ENCODE measurements at regions not wholly inside any gene's neighbourhood (a gene's known extent, or its start where the extent isn't known, plus 50 kb on each side); places are given as distances from the start of the nearest gene placed in this dataset.

GRCh38 chr4:30614771-30615170, 105.4 kb upstream of the PCDH7 start (continued):
- no peak for TF ChIP-seq ZNF837 (tag by site-specific recombination; IDR thresholded peaks at IDR 0.05)

DNA sequence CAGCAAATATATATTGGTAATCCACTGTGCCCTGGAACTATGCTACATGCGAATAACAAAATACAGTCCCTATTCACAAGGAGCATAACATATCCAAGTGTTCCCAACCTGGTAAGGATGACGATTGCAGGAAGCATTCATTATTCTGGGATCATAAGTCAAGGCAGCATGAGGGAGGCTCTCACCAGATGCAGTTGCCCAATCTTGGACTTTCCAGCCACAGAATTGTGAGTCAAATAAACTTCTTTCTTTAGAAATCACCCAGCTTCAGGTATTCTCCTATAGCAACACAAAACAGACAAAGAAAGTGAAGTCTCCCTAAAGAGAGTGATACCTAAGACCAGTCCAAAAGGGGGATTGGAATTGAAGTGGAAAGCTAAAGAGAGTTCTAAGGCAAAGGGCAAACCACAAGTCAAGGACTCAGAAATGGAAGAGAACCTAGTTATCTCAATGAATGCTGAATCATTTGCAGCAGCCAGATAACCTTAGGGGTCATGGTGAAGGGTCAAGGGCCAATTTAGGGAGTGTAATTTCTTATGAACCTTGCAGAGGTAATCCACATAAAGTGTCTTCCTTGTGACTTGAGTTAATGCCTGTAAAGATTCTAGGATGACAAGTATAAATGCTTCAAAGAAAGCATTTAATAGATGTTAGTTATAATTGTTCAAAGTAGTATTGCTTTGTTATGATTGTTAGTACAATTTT, 103.1 kb upstream of the PCDH7 start:
- Histone ChIP-seq H3K27ac (ENCODE audit: extremely low read depth, low read depth, low read length) (no peak overlapping the region), H3K4me1 (ENCODE audit: control insufficient read depth, insufficient read depth, low read length) (no peaks in the 10 kb centered on the region), H3K36me3 (ENCODE audit: control insufficient read depth in 2 of 2, insufficient read depth in 1 of 2, low read length in 2 of 2) (no peaks in the 10 kb centered on the region), H3K9me3 (ENCODE audit: control insufficient read depth, insufficient read depth, low read depth, low read length) (no peaks in the 10 kb centered on the region), H3K4me3 (ENCODE audit: low read depth, low read length) (no peak overlapping the region)
- TF ChIP-seq ZBTB7A (tag by site-specific recombination; IDR thresholded peaks at IDR 0.05; ENCODE audit: low read depth) (no peak), ZNF223 (tag by site-specific recombination; IDR thresholded peaks at IDR 0.05) (no peak), ZNF777 (tag by site-specific recombination; IDR thresholded peaks at IDR 0.05; ENCODE audit: borderline replicate concordance) (no peak), PRDM2 (tag by site-specific recombination; IDR thresholded peaks at IDR 0.05; ENCODE audit: borderline replicate concordance) (no peak), GFI1B (tag by site-specific recombination; IDR thresholded peaks at IDR 0.05) (no peak), ZNF600 (tag by site-specific recombination; IDR thresholded peaks at IDR 0.05) (no peak), ZNF202 (tag by site-specific recombination; IDR thresholded peaks at IDR 0.05; ENCODE audit: borderline replicate concordance) (no peak), ZNF114 (tag by site-specific recombination; IDR thresholded peaks at IDR 0.05) (no peak), TSHZ1 (tag by site-specific recombination; IDR thresholded peaks at IDR 0.05; ENCODE audit: borderline replicate concordance) (no peak)
- TF ChIP-seq, protein P1, sequence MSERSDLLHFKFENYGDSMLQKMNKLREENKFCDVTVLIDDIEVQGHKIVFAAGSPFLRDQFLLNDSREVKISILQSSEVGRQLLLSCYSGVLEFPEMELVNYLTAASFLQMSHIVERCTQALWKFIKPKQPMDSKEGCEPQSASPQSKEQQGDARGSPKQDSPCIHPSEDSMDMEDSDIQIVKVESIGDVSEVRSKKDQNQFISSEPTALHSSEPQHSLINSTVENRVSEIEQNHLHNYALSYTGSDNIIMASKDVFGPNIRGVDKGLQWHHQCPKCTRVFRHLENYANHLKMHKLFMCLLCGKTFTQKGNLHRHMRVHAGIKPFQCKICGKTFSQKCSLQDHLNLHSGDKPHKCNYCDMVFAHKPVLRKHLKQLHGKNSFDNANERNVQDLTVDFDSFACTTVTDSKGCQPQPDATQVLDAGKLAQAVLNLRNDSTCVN (tag by site-specific recombination; optimal IDR thresholded peaks at IDR 0.05): no peak
- CTCF ChIA-PET: interaction anchor here (0.9 kb wide), 1 partner anchor 22 kb away, joined by 3 read pairs; no protein-coding TSS in a partner anchor
- POLR2A ChIA-PET: no interaction called here

DNA sequence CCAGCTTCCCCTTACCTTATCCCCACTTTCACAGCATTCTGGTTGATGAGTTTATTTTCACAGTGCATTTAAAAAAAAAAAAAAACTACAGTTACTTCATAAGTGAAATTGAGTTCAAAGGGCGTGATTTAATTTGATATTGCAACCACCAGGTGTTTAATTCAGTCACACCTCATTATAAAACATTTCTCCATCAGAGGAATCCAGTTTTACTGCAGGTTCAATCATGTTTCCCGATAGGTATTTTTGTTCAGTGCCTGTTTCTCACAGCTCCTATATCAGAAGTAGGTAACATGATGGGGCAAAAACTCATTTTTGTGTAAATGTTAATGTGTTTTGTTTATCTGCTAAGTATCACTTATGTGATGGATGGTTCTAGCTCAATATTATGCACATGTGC, 102.3 kb upstream of the PCDH7 start:
- POLR2A ChIA-PET: no interaction called here
- H3K27ac ChIP-seq (ENCODE audit: extremely low read depth, low read depth, low read length): no peak overlapping the region
- no peaks in the 10 kb centered on the region for H3K36me3 ChIP-seq (ENCODE audit: control insufficient read depth in 2 of 2, insufficient read depth in 1 of 2, low read length in 2 of 2)
- no peak for TF ChIP-seq ZBTB20 (tag by site-specific recombination; IDR thresholded peaks at IDR 0.05)
- no peak overlapping the region for H3K4me3 ChIP-seq (ENCODE audit: low read depth, low read length)
- no peaks in the 10 kb centered on the region for H3K4me1 ChIP-seq (ENCODE audit: control insufficient read depth, insufficient read depth, low read length)
- CTCF ChIA-PET: interaction anchor here (0.9 kb wide), 1 partner anchor 23 kb away, joined by 3 read pairs; no protein-coding TSS in a partner anchor
- no peaks in the 10 kb centered on the region for H3K9me3 ChIP-seq (ENCODE audit: control insufficient read depth, insufficient read depth, low read depth, low read length)
